IMR-90 (cell line): ENCODE measurements at regions not wholly inside any gene's neighbourhood (a gene's known extent, or its start where the extent isn't known, plus 50 kb on each side); places are given as distances from the start of the nearest gene placed in this dataset.

Source experiments
- ATAC-seq: fragments of 200-7000 bp; cut with Tn5 transposase; 2 replicates; pipeline ENCODE4 v1.9.1; 2020; ENCODE audit warnings: low read depth, mild to moderate bottlenecking, moderate library complexity
- BruUV-seq: library from RNA; stranded (reverse); fragments of 400-500 nt; replicated peaks from 2 replicates; lab custom pipeline; 2021; lab: Mats Ljungman, UMichigan
- CTCF ChIA-PET: fragments of 300-600 bp; formaldehyde crosslinking; extraction: SDS; loops from one replicate; lab custom pipeline; 2021; ENCODE audit warnings: antibody characterized with exemption; lab: Yijun Ruan, JAX
- POLR2A ChIA-PET: fragments of 300-600 bp; sonication (Branson Sonifier 250); formaldehyde crosslinking; loops from one replicate; lab custom pipeline; 2022; ENCODE audit warnings: antibody characterized with exemption; ENCODE audit not compliant: unreplicated experiment; lab: Charles Lee
- DNase-seq: peaks from one replicate; pipeline ENCODE4 v3.0.0; 2013
- H2AFZ ChIP-seq: replicated peaks from 2 replicates; pipeline ENCODE3; 2013; ENCODE audit warnings: low read length, mild to moderate bottlenecking; ENCODE audit not compliant: poor library complexity
- H2AK5ac ChIP-seq: 2 replicates; pipeline ENCODE4 v1.6.1; 2013; ENCODE audit warnings: low read depth, low read length, inconsistent platforms
- H2AK9ac ChIP-seq: replicated peaks from 2 replicates; pipeline ENCODE3; 2013; ENCODE audit warnings: mild to moderate bottlenecking, low read depth, low read length, moderate library complexity; ENCODE audit not compliant: poor library complexity
- H2BK120ac ChIP-seq: 2 replicates; pipeline ENCODE4 v1.6.1; 2013; ENCODE audit warnings: low read depth, low read length, inconsistent platforms
- H2BK15ac ChIP-seq: 3 replicates; pipeline ENCODE4 v1.6.1; 2013; ENCODE audit warnings: low read depth, low read length, inconsistent platforms
- H2BK20ac ChIP-seq: 2 replicates; pipeline ENCODE4 v1.6.1; 2013; ENCODE audit warnings: low read depth, mild to moderate bottlenecking, inconsistent platforms, low read length, moderate library complexity
- H2BK5ac ChIP-seq: 2 replicates; pipeline ENCODE4 v1.6.1; 2013; ENCODE audit warnings: mild to moderate bottlenecking, low read depth, low read length, inconsistent platforms; ENCODE audit not compliant: poor library complexity, severe bottlenecking
- H3K14ac ChIP-seq: replicated peaks from 2 replicates; pipeline ENCODE4 v1.6.1; 2013; ENCODE audit warnings: low read depth, low read length, inconsistent platforms
- H3K18ac ChIP-seq: 2 replicates; pipeline ENCODE4 v1.6.1; 2013; ENCODE audit warnings: low read depth, low read length, control low read depth
- H3K23ac ChIP-seq: 2 replicates; pipeline ENCODE4 v1.6.1; 2013; ENCODE audit warnings: low read depth, low read length, inconsistent platforms
- H3K27ac ChIP-seq: 2 replicates; pipeline ENCODE4 v1.5.1; 2013; ENCODE audit warnings: mild to moderate bottlenecking, control low read depth, low read length; ENCODE audit not compliant: insufficient read depth
- H3K27me3 ChIP-seq: 2 replicates; pipeline ENCODE4 v1.6.1; 2013; ENCODE audit warnings: low read length; ENCODE audit not compliant: control insufficient read depth, insufficient read depth
- H3K36me3 ChIP-seq: 2 replicates; pipeline ENCODE4 v1.6.1; 2013; ENCODE audit warnings: low read length, mixed read lengths; ENCODE audit not compliant: control insufficient read depth, insufficient read depth
- H3K4ac ChIP-seq: 2 replicates; pipeline ENCODE4 v1.6.1; 2013; ENCODE audit warnings: low read depth, low read length, inconsistent platforms
- H3K4me1 ChIP-seq: 2 replicates; pipeline ENCODE4 v1.6.1; 2013; ENCODE audit warnings: low read length, mixed read lengths; ENCODE audit not compliant: control insufficient read depth, insufficient read depth
- H3K4me2 ChIP-seq: 2 replicates; pipeline ENCODE4 v1.6.1; 2013; ENCODE audit warnings: low read depth, mild to moderate bottlenecking, control low read depth, low read length, moderate library complexity
- H3K4me3 ChIP-seq: 2 replicates; pipeline ENCODE4 v1.5.1; 2013; ENCODE audit warnings: low read depth, mild to moderate bottlenecking, control low read depth, low read length, moderate library complexity; ENCODE audit not compliant: insufficient read depth
- H3K56ac ChIP-seq: 2 replicates; pipeline ENCODE4 v1.6.1; 2013; ENCODE audit warnings: low read length, inconsistent platforms; ENCODE audit not compliant: insufficient read depth; ENCODE audit errors: extremely low read depth
- H3K79me1 ChIP-seq, 2 experiments: 2 replicates each; pipeline ENCODE4 v1.6.1; 2013; ENCODE audit warnings: low read length in 2 of 2, inconsistent platforms in 1 of 2, low read depth in 1 of 2
- H3K9ac ChIP-seq: 2 replicates; pipeline ENCODE4 v1.6.1; 2013; ENCODE audit warnings: low read depth, low read length, control low read depth
- H3K9me1 ChIP-seq: 2 replicates; pipeline ENCODE4 v1.6.1; 2013; ENCODE audit warnings: low read length, inconsistent platforms; ENCODE audit not compliant: insufficient read depth
- H3K9me3 ChIP-seq: 2 replicates; pipeline ENCODE4 v1.6.1; 2013; ENCODE audit warnings: low read length; ENCODE audit not compliant: control insufficient read depth, insufficient read depth
- H4K20me1 ChIP-seq: 2 replicates; pipeline ENCODE4 v1.6.1; 2013; ENCODE audit warnings: low read length, inconsistent platforms; ENCODE audit not compliant: insufficient read depth
- H4K5ac ChIP-seq: 2 replicates; pipeline ENCODE4 v1.6.1; 2013; ENCODE audit warnings: mild to moderate bottlenecking, low read depth, low read length, control low read depth
- H4K8ac ChIP-seq, 2 experiments: 2 replicates each; pipeline ENCODE4 v1.6.1; 2013; ENCODE audit warnings: low read depth in 2 of 2, low read length in 2 of 2, control low read depth in 1 of 2, inconsistent platforms in 1 of 2
- H4K91ac ChIP-seq: 2 replicates; pipeline ENCODE4 v1.6.1; 2013; ENCODE audit warnings: low read depth, low read length, inconsistent platforms; ENCODE audit not compliant: insufficient read depth
- RAD21 ChIP-seq: IDR thresholded peaks from 2 replicates; pipeline ENCODE4 v1.6.1; 2012; ENCODE audit warnings: low read length, improper control_type of control experiment
- WGBS, 2 experiments: methylation state at CpG; one replicate each; pipeline versions ENCODE4 v1.1.5 to v1.1.7; 2013; ENCODE audit warnings: missing lambda C conversion rate in 2 of 2; ENCODE audit not compliant: insufficient read length in 1 of 2; ENCODE audit errors: extremely low coverage in 2 of 2; 5-methylcytosine and 5-hydroxymethylcytosine counted together
- dilution Hi-C: fragments of 300-500 bp; cut with HindIII; formaldehyde crosslinking; loops from one replicate; pipeline ENCODE4 v1.14.3; 2018; ENCODE audit warnings: low sequenced_read_pairs; ENCODE audit not compliant: unreplicated experiment
- in situ Hi-C: fragments of 300-500 bp; cut with MboI; formaldehyde crosslinking; loops from 3 replicates; pipeline ENCODE4 v1.14.3; 2019; ENCODE audit warnings: low sequenced_read_pairs, inconsistent platforms, mixed read lengths
- intact Hi-C: fragments of 100-400 bp; cut with micrococcal nuclease; formaldehyde crosslinking; loops from 2 replicates; pipeline ENCODE4 v1.10.0; 2022

- no peaks in the 10 kb centered on the region for H3K79me1 ChIP-seq
- no peak for DNase-seq
- no peak overlapping the region for H2AK5ac ChIP-seq
- H3K27me3 ChIP-seq = no peaks in the 10 kb centered on the region
- no peak overlapping the region for H2BK20ac ChIP-seq
- no peak overlapping the region for H3K23ac ChIP-seq
- in situ Hi-C loops = no loop called here
- no peak overlapping the region for H3K27ac ChIP-seq
- dilution Hi-C loops = no loop called here
- no peaks in the 10 kb centered on the region for H4K20me1 ChIP-seq
- WGBS, 2 experiments = no CpG with 5 or more reads among the region's 6 CpGs
- no TSS peak for BruUV-seq
- no peak for ATAC-seq
- H4K8ac ChIP-seq = no peak overlapping the region
- H2AK9ac ChIP-seq = no peak overlapping the region
- H3K18ac ChIP-seq = no peak overlapping the region
- H2BK15ac ChIP-seq = no peak overlapping the region
- ChIA-PET CTCF (no interaction called here), POLR2A (no interaction called here)
- H2BK5ac ChIP-seq = no peak overlapping the region
- no peak overlapping the region for H3K14ac ChIP-seq
- H3K9ac ChIP-seq = no peak overlapping the region
- no peak overlapping the region for H2BK120ac ChIP-seq
- no peak overlapping the region for H3K56ac ChIP-seq
- H4K5ac ChIP-seq = no peak overlapping the region
- no peaks in the 10 kb centered on the region for H3K4me1 ChIP-seq
- H3K4ac ChIP-seq = no peak overlapping the region
- 0 out of 2 replicates have a peak, but pooled peaks cover 4% of the 10 kb centered on the region for H3K9me1 ChIP-seq
- TF ChIP-seq RAD21 = no peak
- intact Hi-C loops = no loop called here
- H3K4me3 ChIP-seq = no peak overlapping the region
- no peak overlapping the region for H3K4me2 ChIP-seq
- no peaks in the 10 kb centered on the region for H3K36me3 ChIP-seq
- H3K9me3 ChIP-seq = no peaks in the 10 kb centered on the region
- H4K91ac ChIP-seq = no peak overlapping the region
- H2AFZ ChIP-seq = no peak overlapping the region
These were observed 1407.4 kb downstream of the SUCLG1 start for GRCh38 chr2:83051538-83052170.
